HG03095 (cell line): ENCODE measurements at regions not wholly inside any gene's neighbourhood (a gene's known extent, or its start where the extent isn't known, plus 50 kb on each side); places are given as distances from the start of the nearest gene placed in this dataset.
"Not testable (repeated sequence)": the region's sequence is repeated elsewhere in the genome, so short reads cannot be mapped to it uniquely, and the experiment has no call there.

Source experiments
- ATAC-seq: cut with Tn5 transposase; IDR thresholded peaks from one replicate; pipeline ENCODE4 v1.9.1; 2021; ENCODE audit warnings: moderate library complexity; ENCODE audit not compliant: unreplicated experiment

GRCh38 chrX:65331371-65331770 lies 203.2 kb downstream of the LAS1L start:
- ATAC-seq: no peak

GRCh38 chrX:65300104-65300809 lies 234.3 kb downstream of the LAS1L start:
- no peak for ATAC-seq

GRCh38 chrX:65282905-65283304 lies 251.7 kb downstream of the LAS1L start:
- ATAC-seq: not testable (repeated sequence)

- ATAC-seq: no peak
Measured at GRCh38 chrX:65273152-65273551, 261.4 kb downstream of the LAS1L start.

GRCh38 chrX:65266482-65266881 lies 268.1 kb downstream of the LAS1L start:
- ATAC-seq: no peak

- ATAC-seq: no peak
Measured at GRCh38 chrX:65253817-65254216, 277.6 kb upstream of the ZC4H2 start.

GRCh38 chrX:65241059-65241721 lies 264.9 kb upstream of the ZC4H2 start:
- no peak for ATAC-seq

- no peak for ATAC-seq
Measured at GRCh38 chrX:65203545-65203944, 227.3 kb upstream of the ZC4H2 start.

GRCh38 chrX:65196758-65197360 lies 220.6 kb upstream of the ZC4H2 start:
- ATAC-seq: no peak

- no peak for ATAC-seq
Measured at GRCh38 chrX:65195621-65196020, 219.4 kb upstream of the ZC4H2 start.

- no peak for ATAC-seq
Measured at GRCh38 chrX:65194547-65194946, 218.3 kb upstream of the ZC4H2 start.

- ATAC-seq: not testable (repeated sequence)
Measured at GRCh38 chrX:65163325-65163724, 187.1 kb upstream of the ZC4H2 start.

GRCh38 chrX:65148232-65148631 lies 172.0 kb upstream of the ZC4H2 start:
- ATAC-seq: no peak

GRCh38 chrX:65136424-65136823 lies 160.2 kb upstream of the ZC4H2 start:
- ATAC-seq: no peak

- ATAC-seq: no peak
Measured at GRCh38 chrX:65127842-65128241, 151.6 kb upstream of the ZC4H2 start.

- no peak for ATAC-seq
Measured at GRCh38 chrX:65098851-65099250, 122.6 kb upstream of the ZC4H2 start.

- no peak for ATAC-seq
Measured at GRCh38 chrX:65093658-65094057, 117.4 kb upstream of the ZC4H2 start.

GRCh38 chrX:65073233-65073632 lies 97.0 kb upstream of the ZC4H2 start:
- no peak for ATAC-seq

GRCh38 chrX:65072590-65072989 lies 96.3 kb upstream of the ZC4H2 start:
- no peak for ATAC-seq

- ATAC-seq: not testable (repeated sequence)
Measured at GRCh38 chrX:65058626-65059025, 82.4 kb upstream of the ZC4H2 start.

GRCh38 chrX:65045001-65045400 lies 68.8 kb upstream of the ZC4H2 start:
- no peak for ATAC-seq

GRCh38 chrX:65035446-65035770 lies 59.2 kb upstream of the ZC4H2 start:
- ATAC-seq: peak; percentile 29
